GM18870 (cell line): ENCODE measurements at regions not wholly inside any gene's neighbourhood (a gene's known extent, or its start where the extent isn't known, plus 50 kb on each side); places are given as distances from the start of the nearest gene placed in this dataset.

Experiments used
- ATAC-seq: cut with Tn5 transposase; IDR thresholded peaks from one replicate; pipeline ENCODE4 v1.9.1; 2021; ENCODE audit warnings: moderate library complexity; ENCODE audit not compliant: unreplicated experiment

DNA sequence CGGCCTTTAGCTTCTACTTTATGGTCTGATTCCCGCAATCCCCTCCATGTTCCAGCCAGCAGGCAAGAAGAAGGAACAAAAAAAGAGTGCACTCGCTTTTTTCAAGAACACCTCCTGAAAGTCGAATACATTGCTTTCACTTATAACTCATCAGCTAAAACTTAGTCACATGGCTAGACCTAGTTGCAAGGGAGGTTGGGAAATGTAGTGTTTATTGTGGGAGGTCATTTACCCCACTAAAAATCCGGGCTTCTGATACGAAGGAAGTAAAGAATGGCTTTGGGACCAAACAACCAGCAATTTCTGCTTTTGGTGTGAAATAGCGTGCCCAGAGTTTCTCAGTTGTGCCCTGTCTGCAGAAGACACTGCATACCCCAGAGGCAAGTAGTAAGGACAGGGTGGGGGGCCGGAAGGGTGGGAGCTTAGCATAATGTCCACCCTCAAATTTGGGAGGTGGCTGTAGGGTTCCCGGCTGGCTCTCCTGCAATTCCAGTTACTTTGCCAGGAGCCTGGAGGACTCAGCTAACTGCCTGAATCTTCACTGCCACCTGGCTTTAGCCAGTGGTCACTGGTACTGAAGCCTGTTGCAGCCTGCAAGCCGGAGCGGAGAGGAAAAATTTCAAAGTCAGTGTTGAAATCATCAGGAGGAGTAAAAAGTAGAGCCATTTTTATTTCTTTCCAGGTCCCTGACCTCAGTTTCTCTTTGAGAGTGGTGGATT is 57.7 kb upstream of the F3 start:
- ATAC-seq: no peak

DNA sequence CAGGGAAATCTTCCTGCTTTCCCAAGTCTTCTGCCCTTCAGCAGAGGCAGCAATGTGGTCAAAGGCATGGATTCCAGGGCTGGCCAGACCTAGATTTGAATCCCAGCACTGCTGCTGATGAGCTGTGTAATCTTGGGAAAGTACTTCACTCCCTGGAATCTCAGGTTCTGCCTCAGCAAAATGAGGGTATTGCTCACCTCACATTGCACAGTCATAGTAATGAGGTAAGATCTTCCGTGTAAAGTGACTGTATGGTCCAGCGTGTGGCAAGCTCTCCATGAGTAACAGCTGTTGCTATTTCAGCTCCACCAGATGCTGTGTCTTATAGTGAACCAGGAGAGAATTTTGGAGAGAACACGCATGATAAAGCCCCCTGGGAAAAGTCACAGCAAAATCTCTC is 56.1 kb upstream of the F3 start:
- ATAC-seq: no peak

DNA sequence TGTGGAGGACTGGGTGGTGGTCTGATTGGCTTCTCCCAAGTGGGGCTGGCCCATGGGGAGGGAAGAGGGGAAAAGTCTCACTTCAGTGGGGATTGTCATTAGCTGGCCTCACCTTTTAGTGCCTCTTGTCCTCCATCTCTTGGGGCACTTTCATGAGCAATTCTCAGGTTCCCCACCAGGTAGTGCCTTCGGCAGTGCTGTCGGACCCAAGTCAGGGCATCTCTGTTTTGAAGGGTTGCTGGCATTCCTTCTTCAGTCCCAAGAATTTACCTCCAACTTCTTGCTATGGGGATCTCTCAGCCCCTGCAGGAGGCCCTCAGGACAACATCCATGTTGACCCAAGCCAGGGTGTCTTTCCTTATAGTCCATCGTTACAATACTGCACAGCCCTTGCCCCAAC is 54.7 kb upstream of the F3 start:
- ATAC-seq: no peak

GRCh38 chr1:94595658-94596057 is 54.1 kb upstream of the F3 start:
- no peak for ATAC-seq

- no peak for ATAC-seq
Observed at GRCh38 chr1:94593611-94594010, 52.1 kb upstream of the F3 start.

GRCh38 chr1:94592571-94592920 is 51.0 kb upstream of the F3 start:
- no peak for ATAC-seq

DNA sequence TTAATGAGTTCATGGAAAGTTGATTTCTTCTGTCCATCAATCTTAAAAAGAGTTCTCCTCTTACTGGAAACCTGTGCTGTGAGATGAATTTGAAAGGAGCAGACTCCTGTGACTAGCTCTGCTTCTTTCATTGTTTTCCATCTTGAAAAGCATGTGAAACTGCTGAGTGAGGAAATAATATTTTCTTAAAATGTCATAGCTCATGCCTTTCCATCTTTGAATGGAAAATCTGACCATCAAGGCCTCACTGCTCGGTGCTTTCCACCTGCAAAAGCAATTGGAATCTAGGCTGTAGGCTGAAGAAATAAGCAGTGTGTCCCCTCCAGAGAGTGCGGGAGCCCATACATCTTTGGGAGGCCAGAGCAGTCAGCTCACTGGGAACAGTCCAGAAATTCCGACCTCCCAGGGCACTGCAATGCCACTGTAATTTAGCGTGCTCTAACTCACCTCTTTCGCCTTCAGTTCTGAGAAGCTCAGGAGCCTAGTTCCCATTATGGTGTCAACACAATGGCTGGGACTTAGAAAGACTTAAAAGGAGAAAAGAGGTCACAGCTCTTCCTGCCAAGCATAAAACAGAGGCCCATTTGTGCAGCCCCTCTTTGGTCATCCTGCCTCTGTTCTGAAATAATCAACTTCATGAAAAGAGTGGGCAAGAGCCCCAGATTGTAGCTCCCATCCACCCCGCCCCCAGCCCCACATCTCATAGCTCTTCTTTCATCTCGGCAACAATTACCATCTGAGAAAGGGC is 50.4 kb upstream of the F3 start:
- no peak for ATAC-seq
